Esophagus muscularis mucosa (tissue), 3 donors: ENCODE measurements at regions not wholly inside any gene's neighbourhood (a gene's known extent, or its start where the extent isn't known, plus 50 kb on each side); places are given as distances from the start of the nearest gene placed in this dataset.

ENCODE experiments used
- POLR2A ChIP-seq: fragments of 450-650 bp; IDR thresholded peaks from one replicate; pipeline ENCODE4 v1.6.1; 2017; ENCODE audit warnings: antibody characterized with exemption, moderate library complexity, mild to moderate bottlenecking, low read depth
- POLR2AphosphoS5 ChIP-seq, 2 donors: sonication (generic); formaldehyde crosslinking; IDR thresholded peaks; one replicate each; pipeline ENCODE4 v1.6.1; 2017; ENCODE audit warnings: antibody characterized with exemption in 2 of 2
- TF ChIP-seq, protein P1 (sequence below), 3 experiments: fragments of 200-600 bp in 2 of 3; fragments of 450-650 bp in 1 of 3; sonication (generic) in 2 of 3; IDR thresholded peaks; one replicate each; pipeline ENCODE4 v1.5.1; 2017 to 2019; ENCODE audit warnings: antibody characterized with exemption in 3 of 3, mild to moderate bottlenecking in 2 of 3, moderate library complexity in 1 of 3

GRCh38 chr12:78501825-78502224 lies 362.7 kb upstream of the SYT1 start:
- TF ChIP-seq, protein P1, sequence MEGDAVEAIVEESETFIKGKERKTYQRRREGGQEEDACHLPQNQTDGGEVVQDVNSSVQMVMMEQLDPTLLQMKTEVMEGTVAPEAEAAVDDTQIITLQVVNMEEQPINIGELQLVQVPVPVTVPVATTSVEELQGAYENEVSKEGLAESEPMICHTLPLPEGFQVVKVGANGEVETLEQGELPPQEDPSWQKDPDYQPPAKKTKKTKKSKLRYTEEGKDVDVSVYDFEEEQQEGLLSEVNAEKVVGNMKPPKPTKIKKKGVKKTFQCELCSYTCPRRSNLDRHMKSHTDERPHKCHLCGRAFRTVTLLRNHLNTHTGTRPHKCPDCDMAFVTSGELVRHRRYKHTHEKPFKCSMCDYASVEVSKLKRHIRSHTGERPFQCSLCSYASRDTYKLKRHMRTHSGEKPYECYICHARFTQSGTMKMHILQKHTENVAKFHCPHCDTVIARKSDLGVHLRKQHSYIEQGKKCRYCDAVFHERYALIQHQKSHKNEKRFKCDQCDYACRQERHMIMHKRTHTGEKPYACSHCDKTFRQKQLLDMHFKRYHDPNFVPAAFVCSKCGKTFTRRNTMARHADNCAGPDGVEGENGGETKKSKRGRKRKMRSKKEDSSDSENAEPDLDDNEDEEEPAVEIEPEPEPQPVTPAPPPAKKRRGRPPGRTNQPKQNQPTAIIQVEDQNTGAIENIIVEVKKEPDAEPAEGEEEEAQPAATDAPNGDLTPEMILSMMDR (IDR thresholded peaks at IDR 0.05): no peak
- TF ChIP-seq POLR2A (no peak), POLR2AphosphoS5 (IDR thresholded peaks at IDR 0.05) (no peak)
